HG02938 (cell line): ENCODE measurements at regions not wholly inside any gene's neighbourhood (a gene's known extent, or its start where the extent isn't known, plus 50 kb on each side); places are given as distances from the start of the nearest gene placed in this dataset.
"Not testable (repeated sequence)": the region's sequence is repeated elsewhere in the genome, so short reads cannot be mapped to it uniquely, and the experiment has no call there.

Experiments used
- ATAC-seq: cut with Tn5 transposase; IDR thresholded peaks from one replicate; pipeline ENCODE4 v1.9.1; 2021; ENCODE audit warnings: mild to moderate bottlenecking, moderate library complexity; ENCODE audit not compliant: unreplicated experiment

- ATAC-seq = no peak
Observed at GRCh38 chr9:96157675-96158074, 144.3 kb downstream of the HSD17B3 start.

- ATAC-seq = no peak
Observed at GRCh38 chr9:96156171-96156974, 145.6 kb downstream of the HSD17B3 start.

GRCh38 chr9:96154081-96154480, 147.9 kb downstream of the HSD17B3 start:
- ATAC-seq = no peak

DNA sequence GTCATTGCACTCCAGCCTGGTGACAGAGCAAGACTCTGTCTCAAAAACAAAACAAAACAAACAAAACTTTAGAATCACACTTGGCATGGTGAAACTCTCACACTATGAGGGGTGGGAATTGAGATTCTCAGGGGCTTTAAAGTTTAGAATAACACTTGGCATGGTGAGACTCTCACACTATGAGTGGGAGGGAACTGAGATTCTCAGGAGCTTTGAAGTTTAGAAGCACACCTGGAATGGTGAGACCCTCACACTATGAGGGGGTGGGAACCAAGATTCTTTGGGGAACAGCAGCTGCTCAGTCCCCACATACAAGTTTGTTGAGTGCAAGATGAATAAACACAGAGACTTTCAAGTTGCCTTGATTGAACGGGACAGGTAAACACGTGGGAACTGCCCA, 149.4 kb downstream of the HSD17B3 start:
- ATAC-seq = no peak

DNA sequence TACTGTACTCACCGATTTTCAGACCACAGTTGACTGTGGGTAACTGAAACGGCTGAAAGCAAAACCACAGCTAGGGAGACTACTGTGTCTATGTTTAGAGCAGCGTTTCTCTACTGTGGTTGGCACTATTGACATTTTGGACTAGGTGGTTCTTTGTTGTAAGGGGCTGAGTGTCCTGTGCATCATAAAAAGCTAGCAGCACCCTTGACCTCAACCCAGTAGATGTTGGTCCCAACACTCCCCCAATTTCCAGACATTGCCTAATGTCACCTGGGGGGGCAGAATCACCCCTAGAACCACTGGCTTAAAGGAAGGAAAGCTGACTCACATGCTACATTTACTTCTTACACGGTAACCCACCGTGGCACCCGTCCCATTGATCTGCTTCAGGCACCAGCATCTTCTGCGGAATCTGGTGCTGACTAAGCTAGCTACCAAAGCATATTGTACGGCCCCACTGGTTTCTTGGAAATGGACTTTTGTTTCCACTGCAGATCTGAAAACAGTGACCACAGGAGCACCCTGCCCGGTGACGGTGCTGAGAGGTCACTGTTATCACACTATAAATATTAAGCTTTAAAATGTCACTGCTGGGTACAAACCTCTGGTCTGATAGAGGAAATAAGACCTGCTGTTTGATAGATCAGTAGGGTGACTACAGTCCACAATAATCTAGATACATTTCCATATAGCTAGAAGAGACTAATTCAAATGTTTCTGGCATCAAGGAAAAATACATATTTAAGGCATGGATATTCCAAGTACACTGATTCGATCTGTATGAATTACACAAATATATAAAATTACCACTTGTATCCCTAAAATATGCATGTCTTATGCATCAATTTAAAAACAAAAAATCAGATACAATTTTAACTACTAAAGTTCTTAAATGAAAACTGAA, 151.4 kb downstream of the HSD17B3 start:
- ATAC-seq = peak; percentile 87

GRCh38 chr9:96149533-96150280, 152.3 kb downstream of the HSD17B3 start:
- peak; percentile 31 for ATAC-seq

GRCh38 chr9:96148634-96149532, 153.1 kb downstream of the HSD17B3 start:
- ATAC-seq = no peak

- ATAC-seq = not testable (repeated sequence)
Observed at GRCh38 chr9:96147029-96147428, 154.9 kb downstream of the HSD17B3 start.

- ATAC-seq = no peak
Observed at GRCh38 chr9:96141666-96142065, 160.3 kb downstream of the HSD17B3 start.

DNA sequence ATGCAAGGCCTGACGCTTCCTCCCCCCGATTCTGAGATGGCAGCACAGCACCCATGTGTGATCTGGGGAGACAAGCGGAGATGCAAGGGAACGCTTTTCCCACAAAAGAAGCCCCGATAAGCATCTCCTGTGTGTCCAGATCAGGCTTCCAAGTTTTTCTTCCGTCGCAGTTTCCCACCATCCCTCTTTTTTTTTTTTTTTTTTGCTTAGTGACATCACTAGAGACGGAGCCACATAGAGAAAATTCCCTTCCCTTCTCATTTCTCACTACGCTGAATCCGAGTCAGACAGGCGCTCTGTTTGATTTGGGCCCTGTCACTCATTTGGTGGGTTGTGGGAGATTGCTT, 160.9 kb downstream of the HSD17B3 start:
- no peak for ATAC-seq

DNA sequence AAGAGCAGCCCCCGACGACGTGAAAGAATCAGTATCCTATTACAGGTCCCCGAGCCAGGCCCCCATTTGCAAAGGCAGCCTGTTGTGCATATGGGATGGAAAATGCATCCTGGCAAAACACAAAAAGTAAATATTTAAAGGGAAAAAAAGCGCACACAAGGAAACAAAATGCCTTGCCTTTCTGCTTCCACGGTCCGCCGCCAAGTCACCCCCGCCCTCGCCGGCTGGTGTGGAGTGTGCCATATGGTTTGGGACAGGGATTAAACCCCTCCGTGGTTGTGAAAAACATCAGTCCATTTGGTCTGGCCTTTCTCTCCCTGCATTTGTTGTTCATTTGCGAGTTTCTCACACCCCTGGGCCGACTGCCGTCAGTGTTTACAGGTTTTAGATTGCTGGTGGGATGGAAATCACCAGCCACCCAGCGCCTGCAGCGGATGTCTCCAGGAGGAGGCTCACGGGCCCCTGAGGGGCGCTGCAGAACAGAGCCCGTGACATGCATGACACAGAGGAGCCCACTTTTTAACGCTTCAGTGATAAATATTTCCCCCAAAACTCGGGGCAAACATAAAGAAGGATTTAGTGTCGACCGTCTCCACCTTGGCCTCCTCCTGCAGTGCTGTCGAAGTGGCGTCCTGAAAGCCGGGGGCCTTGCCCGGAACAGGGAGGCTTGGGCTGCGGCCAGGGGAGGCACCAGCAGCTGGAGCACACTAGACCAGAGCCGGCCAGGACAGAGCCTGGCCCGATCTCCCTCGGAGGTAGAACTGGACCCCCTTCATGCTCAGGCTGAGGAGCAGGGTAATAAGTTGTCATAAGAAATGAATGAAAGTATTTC, 161.5 kb downstream of the HSD17B3 start:
- ATAC-seq = no peak

DNA sequence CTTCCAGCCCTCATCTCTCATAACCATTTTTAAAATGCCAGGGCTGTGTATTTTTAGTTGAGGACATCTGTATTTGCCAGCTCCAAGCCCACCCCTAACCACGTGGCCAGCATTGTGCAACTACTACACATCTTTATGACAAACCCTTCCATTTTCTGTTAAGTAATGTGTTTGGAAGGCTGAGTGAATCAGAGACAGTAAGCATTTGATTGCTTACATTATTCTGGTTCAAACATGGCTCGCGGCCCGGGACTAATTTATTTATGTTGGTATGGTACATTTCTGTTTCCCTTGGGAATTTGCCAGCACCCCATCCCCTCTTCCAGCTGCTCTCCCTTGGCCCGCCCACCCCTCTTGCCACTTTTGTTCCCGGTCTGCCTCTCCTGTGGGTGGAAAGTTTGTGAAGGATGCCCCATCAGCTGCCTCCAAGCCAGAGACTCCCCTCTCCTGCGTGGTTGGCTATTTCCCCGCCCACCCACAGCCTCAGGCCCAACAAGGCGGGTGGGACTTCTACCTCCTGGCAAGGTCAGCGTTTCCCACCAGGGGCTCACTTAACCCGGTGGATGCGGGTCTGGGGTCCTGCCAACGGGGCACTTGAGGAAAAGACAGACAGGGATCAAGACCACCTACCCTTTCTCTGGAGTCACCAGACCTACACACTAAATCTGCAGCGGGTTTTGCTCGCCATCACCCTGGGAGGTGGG, 162.2 kb downstream of the HSD17B3 start:
- no peak for ATAC-seq

GRCh38 chr9:96138616-96139015, 163.4 kb downstream of the HSD17B3 start:
- no peak for ATAC-seq

DNA sequence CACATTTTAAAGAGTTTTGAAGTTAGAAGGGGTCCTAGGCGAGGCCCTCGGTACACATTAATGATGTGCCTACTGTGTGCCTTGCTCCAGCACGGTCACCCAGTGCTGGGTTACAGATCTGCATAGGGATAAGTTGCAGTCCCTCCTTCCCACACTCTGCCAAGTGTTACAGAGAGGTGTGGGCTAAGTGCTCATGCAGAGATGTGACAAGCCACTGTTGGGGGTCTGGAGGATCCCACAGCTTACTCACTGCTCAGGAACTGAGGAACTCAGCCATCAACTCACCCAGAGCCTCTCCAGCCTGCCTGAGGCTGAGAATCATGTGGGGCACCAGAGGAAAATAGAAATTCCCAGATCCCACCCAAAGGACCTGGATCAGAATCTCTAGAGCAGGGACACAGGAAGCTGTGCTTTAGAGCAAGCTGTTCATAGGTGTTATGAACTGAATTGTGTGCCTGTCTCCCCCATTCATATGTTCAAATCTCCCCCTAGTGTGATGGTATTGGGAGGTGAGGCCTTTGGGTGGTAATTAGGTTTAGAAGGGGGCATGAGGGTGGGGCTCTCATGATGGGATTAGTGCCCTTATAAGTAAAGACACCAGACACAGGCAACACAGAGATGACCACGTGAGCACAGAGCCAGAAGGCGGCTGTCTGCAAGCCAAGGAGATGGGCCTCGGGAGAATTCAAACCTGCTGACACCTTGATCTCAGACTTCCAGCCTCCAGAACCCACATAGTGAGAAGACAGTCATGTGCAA, 164.1 kb downstream of the HSD17B3 start:
- ATAC-seq = peak; percentile 28

- ATAC-seq = peak; percentile 91
Observed at GRCh38 chr9:96136992-96137670, 164.8 kb downstream of the HSD17B3 start.

DNA sequence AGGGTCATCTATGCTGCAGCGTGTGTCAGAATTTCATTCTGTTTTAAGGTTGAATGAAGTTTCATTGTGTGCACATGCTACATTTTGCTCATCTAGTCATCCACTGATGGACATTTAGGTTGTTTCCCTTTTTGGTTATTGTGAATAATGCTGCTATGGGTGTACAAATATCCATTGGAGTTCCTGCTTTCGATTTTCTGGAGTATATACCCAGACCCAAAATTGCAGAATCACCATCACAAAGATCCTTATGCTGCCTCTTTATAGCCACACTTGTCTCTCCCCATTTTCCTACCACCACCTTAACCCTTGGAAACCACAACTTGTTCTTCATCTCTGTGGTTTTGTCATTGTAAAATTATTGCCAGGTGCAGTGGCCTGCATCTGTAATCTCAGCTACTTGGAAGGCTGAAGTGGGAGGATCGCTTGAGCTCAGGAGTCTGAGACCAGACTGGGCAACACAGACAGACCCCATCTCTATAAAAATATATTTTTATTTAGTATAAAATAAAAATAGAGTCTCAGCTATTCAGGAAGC, 166.2 kb downstream of the HSD17B3 start:
- ATAC-seq = no peak

GRCh38 chr9:96135076-96135752, 166.8 kb downstream of the HSD17B3 start:
- ATAC-seq = no peak
